Suprapubic skin (tissue), 4 donors: ENCODE measurements at regions not wholly inside any gene's neighbourhood (a gene's known extent, or its start where the extent isn't known, plus 50 kb on each side); places are given as distances from the start of the nearest gene placed in this dataset.

Experiments used
- POLR2A ChIP-seq, 2 donors: fragments of 450-650 bp; IDR thresholded peaks; one replicate each; pipeline ENCODE4 v1.6.1; 2017; ENCODE audit warnings: antibody characterized with exemption in 2 of 2, mild to moderate bottlenecking in 2 of 2, moderate library complexity in 2 of 2
- POLR2AphosphoS5 ChIP-seq, 3 donors: sonication (generic); formaldehyde crosslinking; IDR thresholded peaks; one replicate each; pipeline ENCODE4 v1.6.1; 2017; ENCODE audit warnings: antibody characterized with exemption in 3 of 3

- no peak for TF ChIP-seq POLR2AphosphoS5 (IDR thresholded peaks at IDR 0.05)
- TF ChIP-seq POLR2A (IDR thresholded peaks at IDR 0.05), result no peak
Measured at GRCh38 chr1:242582669-242583068, 58.2 kb upstream of the PLD5 start.
